Middle frontal gyrus (tissue), 1 donor: ENCODE measurements at regions not wholly inside any gene's neighbourhood (a gene's known extent, or its start where the extent isn't known, plus 50 kb on each side); places are given as distances from the start of the nearest gene placed in this dataset.
"Not testable (repeated sequence)": the region's sequence is repeated elsewhere in the genome, so short reads cannot be mapped to it uniquely, and the experiment has no call there.

ENCODE experiments used
- DNase-seq: peaks from one replicate; pipeline ENCODE4 v3.0.0-alpha.2; 2015; ENCODE audit warnings: low spot score; ENCODE audit errors: extremely low spot score

GRCh38 chr12:59357811-59358210 lies 238.0 kb upstream of the SLC16A7 start:
- no peak for DNase-seq

- DNase-seq, result not testable (repeated sequence)
These were observed 249.6 kb upstream of the SLC16A7 start for GRCh38 chr12:59346248-59346647.

GRCh38 chr12:59345406-59345805 lies 250.4 kb upstream of the SLC16A7 start:
- no peak for DNase-seq

- DNase-seq, result no peak
These were observed 251.6 kb upstream of the SLC16A7 start for GRCh38 chr12:59344224-59344623.

- no peak for DNase-seq
These were observed 266.4 kb upstream of the SLC16A7 start for GRCh38 chr12:59329462-59329861.

DNA sequence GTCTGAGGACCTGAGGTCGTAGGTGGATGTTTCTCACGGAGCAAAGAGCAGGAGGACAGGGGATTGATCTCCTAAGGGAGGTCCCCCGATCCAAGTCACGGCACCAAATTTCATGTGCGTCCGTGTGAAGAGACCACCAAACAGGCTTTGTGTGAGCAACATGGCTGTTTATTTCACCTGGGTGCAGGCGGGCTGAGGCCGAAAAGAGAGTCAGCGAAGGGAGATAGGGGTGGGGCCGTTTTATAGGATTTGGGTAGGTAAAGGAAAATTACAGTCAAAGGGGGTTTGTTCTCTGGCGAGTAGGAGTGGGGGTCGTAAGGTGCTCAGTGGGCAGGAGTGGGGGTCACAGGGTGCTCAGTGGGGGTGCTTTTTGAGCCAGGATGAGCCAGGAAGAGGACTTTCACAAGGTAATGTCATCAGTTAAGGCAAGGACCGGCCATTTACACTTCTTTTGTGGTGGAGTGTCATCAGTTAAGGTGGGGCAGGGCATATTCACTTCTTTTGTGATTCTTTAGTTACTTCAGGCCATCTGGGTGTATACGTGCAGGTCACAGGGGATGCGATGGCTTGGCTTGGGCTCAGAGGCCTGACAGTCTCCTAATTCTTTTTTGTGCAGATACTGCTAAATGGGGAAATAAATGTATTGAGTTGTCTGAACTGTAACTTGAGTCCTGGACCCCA lies 267.3 kb upstream of the SLC16A7 start:
- DNase-seq, result not testable (repeated sequence)

DNA sequence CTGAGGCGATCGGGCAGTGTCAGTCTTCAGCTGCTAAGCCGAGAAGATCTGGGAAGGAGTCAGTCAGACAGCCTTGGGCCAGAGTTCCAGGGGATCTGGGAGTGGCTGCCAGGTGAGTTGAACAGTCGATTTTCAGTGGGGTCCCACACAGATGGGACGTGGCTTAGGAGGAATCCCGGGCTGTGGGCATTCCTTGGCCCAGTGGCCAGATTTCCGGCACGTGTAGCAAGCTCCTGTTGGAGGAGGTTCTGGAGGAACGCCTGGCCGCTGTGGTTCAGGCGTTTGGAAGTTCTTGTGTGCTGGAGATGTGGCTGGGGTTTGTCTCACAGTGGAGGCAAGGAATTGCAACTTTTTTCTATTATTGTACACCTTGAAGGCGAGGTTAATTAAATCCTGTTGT lies 269.4 kb upstream of the SLC16A7 start:
- DNase-seq, result not testable (repeated sequence)

- DNase-seq, result peak; percentile 69
These were observed 273.4 kb upstream of the SLC16A7 start for GRCh38 chr12:59322473-59322872.

GRCh38 chr12:59321278-59321677 lies 274.6 kb upstream of the SLC16A7 start:
- DNase-seq, result no peak

GRCh38 chr12:59320112-59320511 lies 275.7 kb upstream of the SLC16A7 start:
- no peak for DNase-seq

DNA sequence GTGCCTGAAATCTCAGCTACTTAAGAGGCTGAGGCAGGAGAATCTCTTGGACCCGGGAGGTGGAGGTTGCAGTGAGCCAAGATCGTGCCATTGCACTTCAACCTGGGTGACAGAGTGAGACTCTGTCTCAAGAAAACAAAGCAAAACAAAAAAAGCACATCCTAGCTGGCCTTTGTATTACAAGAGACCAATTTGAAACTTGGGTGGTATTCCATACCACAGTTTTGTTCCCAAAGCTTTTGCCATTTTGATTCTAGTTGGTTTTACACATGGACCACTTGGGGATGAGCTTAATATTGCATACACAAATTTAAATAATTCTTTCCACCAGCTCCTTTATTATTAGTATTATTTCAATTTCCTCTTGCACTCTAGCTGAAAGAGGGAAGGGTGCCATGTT lies 276.9 kb upstream of the SLC16A7 start:
- no peak for DNase-seq

- no peak for DNase-seq
These were observed 278.2 kb upstream of the SLC16A7 start for GRCh38 chr12:59317598-59317997.

- DNase-seq, result no peak
These were observed 278.9 kb upstream of the SLC16A7 start for GRCh38 chr12:59316938-59317337.

DNA sequence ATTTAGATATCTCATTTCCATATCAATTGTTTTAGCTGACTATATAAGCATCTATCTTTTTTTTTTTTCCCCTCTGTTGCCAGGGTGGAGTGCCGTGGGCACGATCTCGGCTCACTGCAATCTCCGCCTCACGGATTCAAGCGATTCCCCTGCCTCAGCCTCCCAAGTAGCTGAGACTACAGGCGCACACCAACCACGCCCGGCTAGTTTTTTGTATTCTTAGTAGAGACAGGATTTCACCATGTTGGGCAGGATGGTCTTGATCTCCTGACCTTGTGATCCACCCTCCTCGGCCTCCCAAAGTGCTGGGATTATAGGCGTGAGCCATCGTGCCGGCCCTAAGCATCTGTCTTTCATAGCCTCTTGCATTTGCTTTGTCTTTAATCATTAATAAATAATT lies 279.5 kb upstream of the SLC16A7 start:
- DNase-seq, result not testable (repeated sequence)

DNA sequence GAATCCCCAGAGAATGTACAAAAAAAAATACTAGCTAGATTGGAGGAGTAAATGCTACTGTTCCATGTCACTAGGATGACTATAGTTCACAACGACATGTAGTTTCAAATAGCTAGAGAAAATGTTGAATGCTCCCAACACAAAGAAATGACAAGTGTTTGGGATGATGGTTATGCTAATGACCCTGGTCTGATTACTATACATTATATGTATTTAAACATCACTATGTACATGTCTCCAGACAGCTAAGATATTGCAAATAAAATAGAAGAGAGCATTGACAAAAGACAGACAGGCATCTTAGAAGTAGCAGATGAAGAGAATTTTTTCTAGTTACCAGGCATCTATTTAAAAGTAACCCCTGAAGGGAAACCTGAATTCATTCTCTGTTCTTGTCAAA lies 281.6 kb upstream of the SLC16A7 start:
- DNase-seq, result no peak

DNA sequence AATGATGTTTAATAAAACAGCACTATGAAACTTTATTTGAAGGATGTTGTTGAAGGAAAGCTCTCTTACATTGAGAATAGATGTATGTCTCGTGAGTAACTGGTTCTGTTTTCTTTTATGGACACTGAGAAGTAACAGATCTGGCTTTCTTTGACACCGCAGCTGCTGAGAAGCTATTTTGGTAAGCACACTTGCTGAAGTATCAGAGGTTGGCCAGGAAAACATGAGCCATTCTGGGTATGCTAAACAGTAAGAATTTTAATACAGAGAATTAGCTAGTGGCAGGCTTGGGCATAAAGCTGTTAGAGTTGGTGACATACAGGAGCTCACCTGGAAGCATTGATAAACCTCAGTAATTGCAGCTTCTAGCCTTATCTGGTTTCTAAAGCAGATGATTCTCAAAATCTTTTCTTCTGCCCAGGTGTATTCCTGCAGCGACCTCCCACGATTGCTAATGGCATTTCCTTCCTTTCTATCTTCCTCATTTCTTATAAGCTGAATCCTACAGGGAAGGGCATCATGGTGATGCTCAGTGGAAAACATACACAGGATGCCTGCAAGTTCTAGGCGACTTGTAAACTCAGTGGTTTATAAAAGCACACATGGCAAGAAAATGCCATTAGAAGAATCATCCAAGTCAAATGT lies 291.6 kb upstream of the SLC16A7 start:
- no peak for DNase-seq

DNA sequence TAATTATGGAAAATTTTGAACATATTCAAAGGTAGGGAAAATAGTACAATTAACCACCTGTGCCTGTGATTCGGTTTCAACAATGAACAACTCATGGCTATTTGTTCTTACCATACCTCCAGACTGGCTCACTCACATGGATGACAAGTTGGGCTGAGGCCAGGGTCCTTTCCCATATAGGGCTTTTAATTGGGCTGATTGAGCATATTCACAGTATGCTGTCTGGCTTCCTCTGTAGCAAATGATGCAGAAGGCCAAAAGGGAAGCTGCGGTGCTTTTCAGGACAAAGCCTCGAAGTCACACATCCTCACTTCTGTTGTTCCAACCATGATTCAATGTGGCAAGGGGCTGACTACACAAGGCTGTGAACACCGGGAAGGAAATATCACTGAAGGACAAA lies 297.5 kb upstream of the SLC16A7 start:
- no peak for DNase-seq

DNA sequence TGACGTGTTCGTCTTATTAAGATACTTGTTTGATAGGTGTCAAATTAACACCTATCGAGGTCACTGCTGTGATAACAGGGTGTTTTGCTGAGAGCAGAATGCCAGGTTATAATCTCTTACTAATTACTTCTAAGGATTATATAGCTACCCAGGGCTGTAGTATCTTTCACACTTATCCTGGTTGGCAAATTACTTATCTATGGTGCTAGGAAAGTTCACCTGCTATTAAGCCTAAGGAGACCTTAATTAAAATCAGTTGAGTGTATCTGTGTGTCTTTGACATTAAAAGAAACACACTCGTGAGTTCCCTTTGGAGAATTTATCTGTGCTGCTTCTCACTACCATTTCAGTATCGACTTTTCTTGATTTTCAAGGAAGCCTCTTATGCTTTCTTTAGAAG lies 301.6 kb upstream of the SLC16A7 start:
- DNase-seq, result no peak

GRCh38 chr12:59282999-59283398 lies 312.8 kb upstream of the SLC16A7 start:
- no peak for DNase-seq

- not testable (repeated sequence) for DNase-seq
These were observed 322.3 kb upstream of the SLC16A7 start for GRCh38 chr12:59273561-59273960.

DNA sequence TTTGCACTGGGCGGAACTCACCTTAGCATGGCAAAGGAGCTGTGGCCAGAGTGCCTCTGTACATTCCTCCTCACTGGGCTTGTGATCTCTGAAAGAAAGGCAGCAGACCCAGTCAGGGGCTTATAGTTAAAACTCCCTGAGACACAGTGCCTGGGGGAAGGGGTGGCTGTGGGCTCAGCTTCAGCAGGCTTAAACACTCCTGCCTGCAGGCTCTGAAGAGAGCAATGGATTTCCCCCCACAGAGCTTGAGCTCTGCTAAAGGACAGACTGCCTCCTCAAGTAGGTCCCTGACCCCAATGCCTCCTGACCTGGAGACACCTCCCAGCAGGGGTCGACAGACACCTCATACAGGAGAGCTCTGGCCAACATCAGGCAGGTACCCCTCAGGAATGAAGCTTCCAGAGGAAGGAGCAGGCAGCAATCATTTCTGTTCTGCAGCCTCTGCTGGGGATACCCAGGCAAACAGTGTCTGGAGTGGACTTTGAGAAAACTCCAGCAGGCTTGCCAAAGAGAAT lies 327.5 kb upstream of the SLC16A7 start:
- DNase-seq, result no peak

DNA sequence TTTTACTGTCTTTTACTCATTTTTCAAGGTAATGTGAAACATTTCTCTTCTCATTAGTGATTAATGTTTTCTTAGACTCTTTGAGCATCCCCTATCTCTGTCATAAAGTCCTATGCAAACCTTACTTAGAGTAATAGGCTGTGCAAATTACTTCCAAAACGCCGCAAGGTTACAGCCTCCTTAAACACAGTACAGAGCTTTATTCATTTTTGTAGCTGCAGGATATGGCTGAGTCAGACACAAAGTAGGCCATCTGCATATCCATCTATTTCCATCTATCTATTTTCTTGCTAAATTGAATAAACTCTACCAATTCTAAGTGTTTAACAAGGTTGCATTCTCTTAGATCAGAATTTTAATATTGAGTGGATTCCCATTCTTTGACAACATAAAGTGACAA lies 335.6 kb upstream of the SLC16A7 start:
- DNase-seq, result no peak

DNA sequence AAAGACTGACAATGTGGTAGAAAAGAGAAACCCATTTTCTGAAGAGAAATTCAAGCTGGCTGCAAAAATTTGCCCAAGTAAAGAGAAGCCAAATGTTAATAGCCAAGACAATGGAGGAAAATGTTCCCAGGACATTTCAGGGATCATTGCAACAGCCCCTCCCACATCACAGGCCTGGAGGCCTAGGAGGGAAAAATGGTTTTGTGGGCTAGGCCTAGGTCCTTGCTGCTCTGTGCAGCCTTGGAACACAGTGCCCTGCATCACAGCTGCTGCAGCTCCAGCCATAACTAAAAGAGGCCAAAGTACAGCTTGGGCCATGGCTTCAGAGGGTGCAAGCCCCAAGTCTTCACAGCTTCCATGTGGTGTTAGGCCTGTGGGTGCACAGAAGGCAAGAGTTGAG lies 332.4 kb upstream of the LRIG3 start:
- no peak for DNase-seq
